ENCODE measurements at regions not wholly inside any gene's neighbourhood (a gene's known extent, or its start where the extent isn't known, plus 50 kb on each side); places are given as distances from the start of the nearest gene placed in this dataset.

GRCh38 chr7:124124201-124124600 lies 91.3 kb upstream of the TMEM229A start:
- TF ChIP-seq CTCF (IDR thresholded peaks at IDR 0.05; ENCODE audit: low read length) (no peak), EZH2 (IDR thresholded peaks at IDR 0.05; ENCODE audit: borderline replicate concordance, low read length) (no peak)

Measured in OCI-LY1 (cell line).